Prostate gland (tissue), 2 donors: ENCODE measurements at regions not wholly inside any gene's neighbourhood (a gene's known extent, or its start where the extent isn't known, plus 50 kb on each side); places are given as distances from the start of the nearest gene placed in this dataset.

Experiments
- CTCF ChIP-seq, 4 experiments: fragments of 200-600 bp in 2 of 4; fragments of 450-650 bp in 2 of 4; sonication (generic) in 2 of 4; IDR thresholded peaks; 1 replicate in 3 of 4; 2 replicates in 1 of 4; pipeline ENCODE4 v1.5.1; 2016 to 2019; ENCODE audit warnings: antibody characterized with exemption in 4 of 4, mild to moderate bottlenecking in 2 of 4, moderate library complexity in 2 of 4
- POLR2A ChIP-seq: fragments of 450-650 bp; IDR thresholded peaks from one replicate; pipeline ENCODE4 v1.6.1; 2016; ENCODE audit warnings: antibody characterized with exemption, mild to moderate bottlenecking
- POLR2AphosphoS5 ChIP-seq: sonication (generic); formaldehyde crosslinking; IDR thresholded peaks from one replicate; pipeline ENCODE4 v1.6.1; 2017; ENCODE audit warnings: antibody characterized with exemption

- TF ChIP-seq CTCF (IDR thresholded peaks at IDR 0.05) (no peak), POLR2A (no peak), POLR2AphosphoS5 (no peak)
Observed at GRCh38 chr10:121091961-121092719, 241.0 kb downstream of the WDR11 start.
